ENCODE measurements at regions not wholly inside any gene's neighbourhood (a gene's known extent, or its start where the extent isn't known, plus 50 kb on each side); places are given as distances from the start of the nearest gene placed in this dataset.
"Not testable (repeated sequence)": the region's sequence is repeated elsewhere in the genome, so short reads cannot be mapped to it uniquely, and the experiment has no call there.

- no peak overlapping the region for H3K4me3 ChIP-seq (ENCODE audit: low read depth, low read length)
- TF ChIP-seq CTCF (IDR thresholded peaks at IDR 0.05; ENCODE audit: insufficient read depth, low read depth, low read length, missing control alignments): no peak
- DNase-seq (ENCODE audit: low read depth): no peak
Observed at GRCh38 chr21:17200250-17200649, 312.6 kb upstream of the CXADR start.

- no peak for DNase-seq (ENCODE audit: low read depth)
- no peak for TF ChIP-seq CTCF (IDR thresholded peaks at IDR 0.05; ENCODE audit: insufficient read depth, low read depth, low read length, missing control alignments)
- no peak overlapping the region for H3K4me3 ChIP-seq (ENCODE audit: low read depth, low read length)
Observed at GRCh38 chr21:17201741-17202260, 311.0 kb upstream of the CXADR start.

- no peak overlapping the region for H3K4me3 ChIP-seq (ENCODE audit: low read depth, low read length)
- no peak for DNase-seq (ENCODE audit: low read depth)
- no peak for TF ChIP-seq CTCF (IDR thresholded peaks at IDR 0.05; ENCODE audit: insufficient read depth, low read depth, low read length, missing control alignments)
Observed at GRCh38 chr21:17214801-17215200, 298.0 kb upstream of the CXADR start.

GRCh38 chr21:17219050-17219449 lies 293.8 kb upstream of the CXADR start:
- not testable (repeated sequence) for H3K4me3 ChIP-seq (ENCODE audit: low read depth, low read length); DNase-seq (ENCODE audit: low read depth)

GRCh38 chr21:17231124-17231523 lies 281.7 kb upstream of the CXADR start:
- no peak overlapping the region for H3K4me3 ChIP-seq (ENCODE audit: low read depth, low read length)
- DNase-seq (ENCODE audit: low read depth): no peak
- no peak for TF ChIP-seq CTCF (IDR thresholded peaks at IDR 0.05; ENCODE audit: insufficient read depth, low read depth, low read length, missing control alignments)

GRCh38 chr21:17231771-17232170 lies 281.1 kb upstream of the CXADR start:
- no peak for DNase-seq (ENCODE audit: low read depth)
- H3K4me3 ChIP-seq (ENCODE audit: low read depth, low read length): no peak overlapping the region
- no peak for TF ChIP-seq CTCF (IDR thresholded peaks at IDR 0.05; ENCODE audit: insufficient read depth, low read depth, low read length, missing control alignments)

- no peak for TF ChIP-seq CTCF (IDR thresholded peaks at IDR 0.05; ENCODE audit: insufficient read depth, low read depth, low read length, missing control alignments)
- no peak for DNase-seq (ENCODE audit: low read depth)
- H3K4me3 ChIP-seq (ENCODE audit: low read depth, low read length): no peak overlapping the region
Observed at GRCh38 chr21:17238468-17238867, 274.4 kb upstream of the CXADR start.
